Neural cell (in vitro differentiated cells): ENCODE measurements at regions not wholly inside any gene's neighbourhood (a gene's known extent, or its start where the extent isn't known, plus 50 kb on each side); places are given as distances from the start of the nearest gene placed in this dataset.

Experiments used
- H2AFZ ChIP-seq: fragments of 200-600, 300-800 bp; sonication (generic), shearing (Covaris generic); 2 replicates; pipeline ENCODE4 v1.6.0; 2014; ENCODE audit warnings: low read depth, mild to moderate bottlenecking, antibody characterized with exemption, low read length, moderate library complexity
- H3F3A ChIP-seq: fragments of 200-600 bp; shearing (Covaris generic); 2 replicates; pipeline ENCODE4 v1.6.1; 2016; ENCODE audit warnings: mild to moderate bottlenecking, moderate library complexity, mixed read lengths, antibody characterized with exemption, low read length; ENCODE audit not compliant: insufficient read depth, poor library complexity, severe bottlenecking
- H3K27ac ChIP-seq: fragments of 200-600, 300-800 bp; sonication (generic), shearing (Covaris generic); 2 replicates; pipeline ENCODE4 v1.5.1; 2014; ENCODE audit warnings: mild to moderate bottlenecking, low read length, moderate library complexity
- H3K27me3 ChIP-seq: fragments of 300-800, 200-600 bp; sonication (generic), shearing (Covaris generic); 2 replicates; pipeline ENCODE4 v1.6.0; 2014; ENCODE audit warnings: mild to moderate bottlenecking, low read depth, low read length, moderate library complexity; ENCODE audit not compliant: insufficient read depth
- H3K36me3 ChIP-seq: fragments of 300-800, 200-600 bp; sonication (generic), shearing (Covaris generic); 2 replicates; pipeline ENCODE4 v1.5.1; 2014; ENCODE audit warnings: mild to moderate bottlenecking, antibody characterized with exemption, low read length, moderate library complexity; ENCODE audit not compliant: insufficient read depth
- H3K4me2 ChIP-seq: fragments of 300-800, 200-600 bp; sonication (generic), shearing (Covaris generic); 2 replicates; pipeline ENCODE4 v1.6.0; 2014; ENCODE audit warnings: mild to moderate bottlenecking, low read length
- H3K4me3 ChIP-seq: fragments of 300-800, 200-600 bp; sonication (generic), shearing (Covaris generic); 2 replicates; pipeline ENCODE4 v1.5.1; 2014; ENCODE audit warnings: mild to moderate bottlenecking, low read length, moderate library complexity
- H3K79me2 ChIP-seq: fragments of 200-600 bp; shearing (Covaris generic); replicated peaks from 2 replicates; pipeline ENCODE4 v1.6.0; 2014; ENCODE audit warnings: mild to moderate bottlenecking, low read length, moderate library complexity; ENCODE audit not compliant: insufficient read depth
- H3K9ac ChIP-seq: fragments of 300-800, 200-600 bp; sonication (generic), shearing (Covaris generic); 2 replicates; pipeline ENCODE4 v1.6.1; 2016; ENCODE audit warnings: mild to moderate bottlenecking, low read length, mixed read lengths
- H3K9me2 ChIP-seq: fragments of 200-600 bp; shearing (Covaris generic); 2 replicates; pipeline ENCODE4 v1.6.1; 2016; ENCODE audit warnings: mild to moderate bottlenecking, low read length, mixed read lengths; ENCODE audit not compliant: insufficient read depth
- H3K9me3 ChIP-seq: fragments of 200-600, 300-800 bp; sonication (generic), shearing (Covaris generic); 2 replicates; pipeline ENCODE4 v1.6.1; 2016; ENCODE audit warnings: mild to moderate bottlenecking, mixed run types, low read length, moderate library complexity, mixed read lengths
- H4K20me1 ChIP-seq: fragments of 200-600 bp; shearing (Covaris generic); 2 replicates; pipeline ENCODE4 v1.6.1; 2016; ENCODE audit warnings: mild to moderate bottlenecking, mixed run types; ENCODE audit not compliant: insufficient read depth
- EP300 ChIP-seq: fragments of 450-650 bp; conservative IDR thresholded peaks from 2 replicates; pipeline ENCODE4 v1.6.1; 2014; ENCODE audit warnings: antibody characterized with exemption, mild to moderate bottlenecking, moderate library complexity; ENCODE audit not compliant: poor library complexity, severe bottlenecking
- EZH2 ChIP-seq: fragments of 200-600, 300-800 bp; shearing (Covaris generic), sonication (generic); IDR thresholded peaks from 2 replicates; pipeline ENCODE4 v1.6.1; 2014; ENCODE audit warnings: antibody characterized with exemption, low read length, borderline replicate concordance, mild to moderate bottlenecking; ENCODE audit not compliant: insufficient read depth, poor library complexity, severe bottlenecking
- MXI1 ChIP-seq: fragments of 450-650 bp; conservative IDR thresholded peaks from 2 replicates; pipeline ENCODE4 v1.6.1; 2014; ENCODE audit warnings: antibody characterized with exemption, mild to moderate bottlenecking; ENCODE audit not compliant: poor library complexity, severe bottlenecking
- POLR2AphosphoS5 ChIP-seq: IDR thresholded peaks from 2 replicates; pipeline ENCODE4 v1.6.1; 2012
- RAD21 ChIP-seq: fragments of 450-650 bp; conservative IDR thresholded peaks from 2 replicates; pipeline ENCODE4 v1.6.1; 2014; ENCODE audit warnings: antibody characterized with exemption, mild to moderate bottlenecking, moderate library complexity
- SMC3 ChIP-seq: fragments of 450-650 bp; conservative IDR thresholded peaks from 2 replicates; pipeline ENCODE4 v1.6.1; 2014; ENCODE audit warnings: antibody characterized with exemption, mild to moderate bottlenecking, moderate library complexity; ENCODE audit not compliant: poor library complexity
- TAF1 ChIP-seq: IDR thresholded peaks from 2 replicates; pipeline ENCODE4 v1.6.1; 2012; ENCODE audit warnings: low read depth
- TF ChIP-seq, protein P1 (sequence below): IDR thresholded peaks from 2 replicates; pipeline ENCODE4 v1.6.1; 2012; ENCODE audit warnings: borderline replicate concordance
- TF ChIP-seq, protein P2 (sequence below): fragments of 450-650 bp; IDR thresholded peaks from 2 replicates; pipeline ENCODE4 v1.5.1; 2014; ENCODE audit warnings: antibody characterized with exemption, mild to moderate bottlenecking, moderate library complexity; ENCODE audit not compliant: poor library complexity, severe bottlenecking

DNA sequence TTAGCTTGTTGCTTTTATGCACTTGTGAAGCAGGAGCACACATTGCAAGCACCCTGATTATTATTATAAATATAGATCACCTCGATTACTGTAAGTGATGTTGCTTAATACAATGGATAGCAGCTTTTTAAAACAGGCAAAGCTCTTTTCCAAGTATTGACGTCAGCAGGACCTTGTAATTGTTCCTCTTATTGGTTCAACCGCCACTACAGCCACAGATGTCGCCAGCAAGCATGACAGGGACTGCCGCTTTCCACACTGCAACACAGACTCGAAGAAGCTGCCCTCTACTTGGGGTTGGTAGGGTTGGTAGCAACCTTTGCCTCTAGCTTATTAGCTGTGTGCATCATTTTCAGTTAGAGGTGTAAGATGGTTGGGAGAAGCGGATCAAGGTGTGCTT, 167.6 kb downstream of the ZNF365 start:
- Histone ChIP-seq H3K27me3 (no peaks in the 10 kb centered on the region), H3K4me3 (no peak overlapping the region), H3F3A (no peaks in the 10 kb centered on the region), H3K9me2 (no peaks in the 10 kb centered on the region), H3K9ac (no peak overlapping the region), H3K79me2 (no peaks in the 10 kb centered on the region), H3K4me2 (no peak overlapping the region), H4K20me1 (no peaks in the 10 kb centered on the region), H3K9me3 (no peaks in the 10 kb centered on the region), H3K36me3 (no peaks in the 10 kb centered on the region), H3K27ac (no peak overlapping the region), H2AFZ (no peak overlapping the region)
- TF ChIP-seq EP300, result no peak
- TF ChIP-seq MXI1, result no peak
- TF ChIP-seq, protein P1, sequence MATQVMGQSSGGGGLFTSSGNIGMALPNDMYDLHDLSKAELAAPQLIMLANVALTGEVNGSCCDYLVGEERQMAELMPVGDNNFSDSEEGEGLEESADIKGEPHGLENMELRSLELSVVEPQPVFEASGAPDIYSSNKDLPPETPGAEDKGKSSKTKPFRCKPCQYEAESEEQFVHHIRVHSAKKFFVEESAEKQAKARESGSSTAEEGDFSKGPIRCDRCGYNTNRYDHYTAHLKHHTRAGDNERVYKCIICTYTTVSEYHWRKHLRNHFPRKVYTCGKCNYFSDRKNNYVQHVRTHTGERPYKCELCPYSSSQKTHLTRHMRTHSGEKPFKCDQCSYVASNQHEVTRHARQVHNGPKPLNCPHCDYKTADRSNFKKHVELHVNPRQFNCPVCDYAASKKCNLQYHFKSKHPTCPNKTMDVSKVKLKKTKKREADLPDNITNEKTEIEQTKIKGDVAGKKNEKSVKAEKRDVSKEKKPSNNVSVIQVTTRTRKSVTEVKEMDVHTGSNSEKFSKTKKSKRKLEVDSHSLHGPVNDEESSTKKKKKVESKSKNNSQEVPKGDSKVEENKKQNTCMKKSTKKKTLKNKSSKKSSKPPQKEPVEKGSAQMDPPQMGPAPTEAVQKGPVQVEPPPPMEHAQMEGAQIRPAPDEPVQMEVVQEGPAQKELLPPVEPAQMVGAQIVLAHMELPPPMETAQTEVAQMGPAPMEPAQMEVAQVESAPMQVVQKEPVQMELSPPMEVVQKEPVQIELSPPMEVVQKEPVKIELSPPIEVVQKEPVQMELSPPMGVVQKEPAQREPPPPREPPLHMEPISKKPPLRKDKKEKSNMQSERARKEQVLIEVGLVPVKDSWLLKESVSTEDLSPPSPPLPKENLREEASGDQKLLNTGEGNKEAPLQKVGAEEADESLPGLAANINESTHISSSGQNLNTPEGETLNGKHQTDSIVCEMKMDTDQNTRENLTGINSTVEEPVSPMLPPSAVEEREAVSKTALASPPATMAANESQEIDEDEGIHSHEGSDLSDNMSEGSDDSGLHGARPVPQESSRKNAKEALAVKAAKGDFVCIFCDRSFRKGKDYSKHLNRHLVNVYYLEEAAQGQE, result no peak
- TF ChIP-seq TAF1, result no peak
- TF ChIP-seq POLR2AphosphoS5, result no peak
- no peak for TF ChIP-seq SMC3
- TF ChIP-seq, protein P2, sequence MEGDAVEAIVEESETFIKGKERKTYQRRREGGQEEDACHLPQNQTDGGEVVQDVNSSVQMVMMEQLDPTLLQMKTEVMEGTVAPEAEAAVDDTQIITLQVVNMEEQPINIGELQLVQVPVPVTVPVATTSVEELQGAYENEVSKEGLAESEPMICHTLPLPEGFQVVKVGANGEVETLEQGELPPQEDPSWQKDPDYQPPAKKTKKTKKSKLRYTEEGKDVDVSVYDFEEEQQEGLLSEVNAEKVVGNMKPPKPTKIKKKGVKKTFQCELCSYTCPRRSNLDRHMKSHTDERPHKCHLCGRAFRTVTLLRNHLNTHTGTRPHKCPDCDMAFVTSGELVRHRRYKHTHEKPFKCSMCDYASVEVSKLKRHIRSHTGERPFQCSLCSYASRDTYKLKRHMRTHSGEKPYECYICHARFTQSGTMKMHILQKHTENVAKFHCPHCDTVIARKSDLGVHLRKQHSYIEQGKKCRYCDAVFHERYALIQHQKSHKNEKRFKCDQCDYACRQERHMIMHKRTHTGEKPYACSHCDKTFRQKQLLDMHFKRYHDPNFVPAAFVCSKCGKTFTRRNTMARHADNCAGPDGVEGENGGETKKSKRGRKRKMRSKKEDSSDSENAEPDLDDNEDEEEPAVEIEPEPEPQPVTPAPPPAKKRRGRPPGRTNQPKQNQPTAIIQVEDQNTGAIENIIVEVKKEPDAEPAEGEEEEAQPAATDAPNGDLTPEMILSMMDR, result no peak
- no peak for TF ChIP-seq EZH2
- TF ChIP-seq RAD21, result no peak

DNA sequence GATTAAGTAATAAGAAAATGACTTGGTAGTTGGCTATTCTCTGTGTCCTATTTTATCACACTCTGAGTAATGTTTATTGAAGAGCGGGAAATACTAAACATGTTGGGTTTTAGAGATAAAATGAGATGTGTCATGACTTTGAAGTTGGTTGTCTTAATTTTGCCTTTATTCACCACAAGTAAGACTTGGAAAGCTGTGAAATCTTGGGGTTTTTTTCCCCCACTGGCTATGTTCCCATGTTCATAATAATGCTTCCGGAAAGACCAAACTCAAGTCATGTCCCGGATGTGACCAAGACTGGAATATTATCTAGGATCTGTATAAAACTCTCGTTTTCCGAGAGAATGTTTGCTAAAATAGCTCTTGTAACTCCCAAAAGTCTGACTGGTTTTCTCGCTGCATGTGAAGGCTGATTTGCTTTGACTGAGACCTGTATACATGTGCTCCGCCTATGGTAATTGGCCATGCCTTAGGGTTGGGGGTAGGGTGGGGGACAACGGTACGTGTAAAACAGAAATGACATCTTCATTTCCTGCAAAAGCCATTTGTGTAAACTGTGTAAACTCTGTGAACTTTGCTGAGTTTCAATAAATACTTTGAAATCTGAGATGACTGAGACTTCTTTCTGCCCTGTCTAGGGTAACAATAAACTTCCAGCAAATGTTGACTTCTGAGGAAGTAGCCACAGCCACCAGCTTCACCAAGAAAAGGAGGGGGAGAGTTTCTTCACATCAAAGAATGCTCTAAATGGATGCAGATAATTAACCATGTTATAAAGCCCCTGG, 169.6 kb downstream of the ZNF365 start:
- H3K4me2 ChIP-seq, result no peak overlapping the region

More for the DNA sequence above, 169.6 kb downstream of the ZNF365 start:
- H3K9me3 ChIP-seq, result no peaks in the 10 kb centered on the region
- H3F3A ChIP-seq, result no peaks in the 10 kb centered on the region
- no peak overlapping the region for H3K27ac ChIP-seq
- no peaks in the 10 kb centered on the region for H3K27me3 ChIP-seq
- no peaks in the 10 kb centered on the region for H3K9me2 ChIP-seq
- no peak for TF ChIP-seq RAD21
- TF ChIP-seq, protein P1, result no peak
- TF ChIP-seq POLR2AphosphoS5, result no peak
- TF ChIP-seq, protein P2, result no peak
- TF ChIP-seq MXI1, result no peak
- no peak for TF ChIP-seq EZH2
- TF ChIP-seq TAF1, result no peak
- TF ChIP-seq SMC3, result no peak
- TF ChIP-seq EP300, result no peak
- no peak overlapping the region for H2AFZ ChIP-seq
- no peak overlapping the region for H3K9ac ChIP-seq
- no peaks in the 10 kb centered on the region for H3K79me2 ChIP-seq
- H4K20me1 ChIP-seq, result no peaks in the 10 kb centered on the region
- no peaks in the 10 kb centered on the region for H3K36me3 ChIP-seq
- H3K4me3 ChIP-seq, result no peak overlapping the region
